ENCODE measurements at regions not wholly inside any gene's neighbourhood (a gene's known extent, or its start where the extent isn't known, plus 50 kb on each side); places are given as distances from the start of the nearest gene placed in this dataset.

DNA sequence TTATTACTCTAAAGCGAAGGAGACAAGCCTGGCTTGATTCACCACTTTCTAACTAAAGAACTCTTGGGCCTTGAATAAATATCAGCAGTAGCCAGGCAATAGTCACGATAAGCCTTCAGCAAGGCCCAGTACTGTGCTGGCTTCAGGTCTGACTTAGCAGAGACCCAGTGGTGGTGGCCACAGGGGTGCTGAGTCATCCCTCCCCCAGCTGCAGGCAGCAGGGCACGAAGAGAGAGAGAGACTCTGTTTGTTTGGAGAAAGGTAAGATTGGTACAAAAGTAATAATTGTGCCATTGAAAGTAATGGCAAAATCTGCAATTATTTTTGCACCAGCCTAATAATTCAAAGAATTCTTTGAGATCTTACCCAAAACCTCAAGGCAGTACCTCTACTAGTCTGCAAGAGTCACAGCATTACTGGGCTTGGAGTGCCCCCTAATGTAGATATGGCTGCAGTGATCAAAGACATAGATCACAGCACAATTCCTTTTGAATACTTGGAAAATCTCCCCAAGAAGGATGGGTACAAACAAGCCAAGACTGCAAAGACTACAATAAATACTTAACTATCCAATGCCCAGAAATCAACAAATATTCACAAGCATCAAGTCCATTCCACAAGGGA lies 159.5 kb upstream of the USP38 start:
- no peak overlapping the region for H3K27ac ChIP-seq (ENCODE audit: low read depth in 1 of 2, low read length in 2 of 2)
- no peaks in the 10 kb centered on the region for H3K9me3 ChIP-seq (ENCODE audit: control insufficient read depth, low read length)
- H3K4me1 ChIP-seq (ENCODE audit: control insufficient read depth in 1 of 2, insufficient read depth in 2 of 2, low read length in 2 of 2), result peaks cover 0 to 1% of the 10 kb centered on the region in 2 donors
- intact Hi-C loops (cut with DNase I), result loop anchor here in 1 of 2 donors (10.0 kb wide), 1 partner anchor 900 kb away; no protein-coding TSS in a partner anchor
- DNase-seq (no peak), ATAC-seq (ENCODE audit: low FRiP score) (no peak)
- H3K4me3 ChIP-seq (ENCODE audit: low read length in 2 of 2), result no peak overlapping the region
- 61 to 75% methylated on average over 3 of the region's 3 CpGs for WGBS, 2 donors
- no peaks in the 10 kb centered on the region for H3K27me3 ChIP-seq (ENCODE audit: control insufficient read depth in 1 of 2, insufficient read depth in 2 of 2, low read length in 1 of 2)
- no peaks in the 10 kb centered on the region for H3K36me3 ChIP-seq (ENCODE audit: control insufficient read depth in 1 of 2, insufficient read depth in 2 of 2, low read length in 1 of 2)

DNA sequence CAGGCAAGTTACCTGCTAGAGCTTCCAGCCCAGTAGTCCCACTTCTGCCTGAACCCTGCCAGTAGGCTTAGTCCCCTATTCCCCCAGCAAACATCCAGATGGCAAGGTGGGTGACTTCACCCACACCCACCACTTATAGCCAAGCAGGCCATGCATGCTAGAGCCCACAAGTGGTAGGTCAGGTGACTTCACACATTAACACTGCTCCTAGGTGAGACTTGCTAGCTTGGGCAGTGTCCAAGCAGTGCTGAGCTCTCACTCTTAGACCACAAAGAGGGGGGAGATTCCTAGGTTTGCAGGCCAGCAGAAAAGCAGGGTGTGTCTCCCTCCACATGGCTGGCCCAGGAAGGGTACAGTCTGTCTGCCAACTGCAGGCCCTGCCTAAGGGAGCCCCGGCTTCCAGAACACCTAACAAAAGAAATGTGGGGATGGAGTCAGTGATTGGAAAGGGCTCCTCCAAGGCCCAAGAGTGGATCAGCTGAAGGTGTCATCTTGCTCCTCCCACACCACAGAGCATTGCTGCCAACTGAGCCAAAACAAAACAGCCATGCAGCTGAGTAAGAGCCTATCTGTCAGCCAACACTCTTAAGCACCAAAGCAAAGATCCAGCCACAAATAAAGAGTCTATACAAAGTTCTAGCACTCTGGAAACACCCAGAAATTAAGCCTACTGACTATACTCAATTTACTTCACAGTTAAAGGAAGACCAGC lies 158.1 kb upstream of the USP38 start:
- H3K4me3 ChIP-seq (ENCODE audit: low read length in 2 of 2), result no peak overlapping the region
- no peak for ATAC-seq (ENCODE audit: low FRiP score)
- 81 to 89% methylated on average over 1 of the region's 1 CpG for WGBS, 2 donors
- no peak for DNase-seq
- H3K4me1 ChIP-seq (ENCODE audit: control insufficient read depth in 1 of 2, insufficient read depth in 2 of 2, low read length in 2 of 2), result peaks cover 0 to 1% of the 10 kb centered on the region in 2 donors
- H3K36me3 ChIP-seq (ENCODE audit: control insufficient read depth in 1 of 2, insufficient read depth in 2 of 2, low read length in 1 of 2), result no peaks in the 10 kb centered on the region
- no peak overlapping the region for H3K27ac ChIP-seq (ENCODE audit: low read depth in 1 of 2, low read length in 2 of 2)
- intact Hi-C loops (cut with DNase I), result loop anchor here in 1 of 2 donors (10.0 kb wide), 1 partner anchor 902 kb away; no protein-coding TSS in a partner anchor
- H3K9me3 ChIP-seq (ENCODE audit: control insufficient read depth, low read length), result no peaks in the 10 kb centered on the region
- no peaks in the 10 kb centered on the region for H3K27me3 ChIP-seq (ENCODE audit: control insufficient read depth in 1 of 2, insufficient read depth in 2 of 2, low read length in 1 of 2)

GRCh38 chr4:143035661-143036060 lies 149.1 kb upstream of the USP38 start:
- Histone ChIP-seq H3K27ac (ENCODE audit: low read depth in 1 of 2, low read length in 2 of 2) (no peak overlapping the region), H3K4me3 (ENCODE audit: low read length in 2 of 2) (no peak overlapping the region), H3K36me3 (ENCODE audit: control insufficient read depth in 1 of 2, insufficient read depth in 2 of 2, low read length in 1 of 2) (peaks cover 0 to 3% of the 10 kb centered on the region in 2 donors), H3K9me3 (ENCODE audit: control insufficient read depth, low read length) (no peaks in the 10 kb centered on the region), H3K27me3 (ENCODE audit: control insufficient read depth in 1 of 2, insufficient read depth in 2 of 2, low read length in 1 of 2) (no peaks in the 10 kb centered on the region), H3K4me1 (ENCODE audit: control insufficient read depth in 1 of 2, insufficient read depth in 2 of 2, low read length in 2 of 2) (no peaks in the 10 kb centered on the region)
- no peak for DNase-seq
- WGBS, 2 donors, result 84 to 85% methylated on average over 1 of the region's 1 CpG
- intact Hi-C loops (cut with DNase I), result no loop called here
- no peak for ATAC-seq (ENCODE audit: low FRiP score)

- intact Hi-C loops (cut with DNase I), result no loop called here
- Histone ChIP-seq H3K27ac (ENCODE audit: low read depth in 1 of 2, low read length in 2 of 2) (no peak overlapping the region), H3K36me3 (ENCODE audit: control insufficient read depth in 1 of 2, insufficient read depth in 2 of 2, low read length in 1 of 2) (peaks cover 0 to 3% of the 10 kb centered on the region in 2 donors), H3K4me1 (ENCODE audit: control insufficient read depth in 1 of 2, insufficient read depth in 2 of 2, low read length in 2 of 2) (no peaks in the 10 kb centered on the region), H3K4me3 (ENCODE audit: low read length in 2 of 2) (no peak overlapping the region), H3K27me3 (ENCODE audit: control insufficient read depth in 1 of 2, insufficient read depth in 2 of 2, low read length in 1 of 2) (no peaks in the 10 kb centered on the region), H3K9me3 (ENCODE audit: control insufficient read depth, low read length) (no peaks in the 10 kb centered on the region)
- WGBS, 2 donors, result 9 to 10% methylated on average over 2 of the region's 2 CpGs
- ATAC-seq (ENCODE audit: low FRiP score), result no peak
- no peak for DNase-seq
These were observed 148.3 kb upstream of the USP38 start for GRCh38 chr4:143036443-143036842.

DNA sequence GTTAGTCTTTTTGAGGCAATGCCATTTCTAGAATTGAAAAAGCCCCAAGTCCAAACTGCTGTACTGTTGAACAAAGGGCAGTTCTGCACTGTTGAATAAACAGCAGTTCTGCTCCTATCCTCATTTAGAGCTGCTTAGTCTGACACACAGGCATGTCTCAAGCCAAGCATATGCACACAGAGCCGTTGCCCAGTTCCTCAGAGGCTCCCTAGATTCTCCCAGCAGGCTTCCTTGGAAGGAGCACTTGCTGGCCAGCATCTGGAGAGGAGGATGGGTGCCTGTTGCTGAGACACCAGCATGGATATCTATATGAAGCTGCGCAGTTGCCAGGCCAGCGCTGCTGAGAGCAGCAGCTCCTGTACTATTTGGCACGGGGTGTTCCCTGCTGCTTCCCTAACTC lies 138.3 kb upstream of the USP38 start:
- no peaks in the 10 kb centered on the region for H3K9me3 ChIP-seq (ENCODE audit: control insufficient read depth, low read length)
- H3K4me1 ChIP-seq (ENCODE audit: control insufficient read depth in 1 of 2, insufficient read depth in 2 of 2, low read length in 2 of 2), result no peaks in the 10 kb centered on the region
- H3K36me3 ChIP-seq (ENCODE audit: control insufficient read depth in 1 of 2, insufficient read depth in 2 of 2, low read length in 1 of 2), result no peaks in the 10 kb centered on the region
- no peak overlapping the region for H3K4me3 ChIP-seq (ENCODE audit: low read length in 2 of 2)
- H3K27ac ChIP-seq (ENCODE audit: low read depth in 1 of 2, low read length in 2 of 2), result no peak overlapping the region
- whole genome bisulfite sequencing, 2 donors, result 44 to 46% methylated on average over 4 of the region's 4 CpGs
- intact Hi-C loops (cut with DNase I), result no loop called here
- ATAC-seq (ENCODE audit: low FRiP score) (peak; percentile 55), DNase-seq (no peak)
- H3K27me3 ChIP-seq (ENCODE audit: control insufficient read depth in 1 of 2, insufficient read depth in 2 of 2, low read length in 1 of 2), result no peaks in the 10 kb centered on the region

DNA sequence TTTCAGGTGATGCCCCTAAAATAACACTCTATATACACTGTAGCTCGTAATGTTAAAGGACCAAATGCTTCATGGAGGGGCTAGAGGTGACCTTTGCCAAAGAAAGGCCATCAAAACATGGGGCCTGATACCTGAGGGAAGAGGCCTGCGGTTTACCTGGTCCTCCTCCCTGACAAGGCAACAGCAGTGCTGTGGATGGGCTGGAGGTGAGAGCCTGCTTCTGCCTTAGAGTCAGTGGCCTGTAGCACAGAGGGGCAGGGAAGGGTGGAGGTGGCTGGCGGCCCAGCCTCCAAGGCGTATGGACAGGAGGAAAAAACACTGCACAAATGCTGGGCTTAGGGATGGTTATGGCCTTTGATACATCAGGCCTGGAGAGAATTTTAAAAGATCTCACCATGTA lies 137.8 kb upstream of the USP38 start:
- no peaks in the 10 kb centered on the region for H3K27me3 ChIP-seq (ENCODE audit: control insufficient read depth in 1 of 2, insufficient read depth in 2 of 2, low read length in 1 of 2)
- WGBS, 2 donors, result 88 to 89% methylated on average over 4 of the region's 4 CpGs
- H3K36me3 ChIP-seq (ENCODE audit: control insufficient read depth in 1 of 2, insufficient read depth in 2 of 2, low read length in 1 of 2), result no peaks in the 10 kb centered on the region
- H3K4me1 ChIP-seq (ENCODE audit: control insufficient read depth in 1 of 2, insufficient read depth in 2 of 2, low read length in 2 of 2), result no peaks in the 10 kb centered on the region
- no peak overlapping the region for H3K27ac ChIP-seq (ENCODE audit: low read depth in 1 of 2, low read length in 2 of 2)
- ATAC-seq (ENCODE audit: low FRiP score) (no peak), DNase-seq (no peak)
- intact Hi-C loops (cut with DNase I), result no loop called here
- no peaks in the 10 kb centered on the region for H3K9me3 ChIP-seq (ENCODE audit: control insufficient read depth, low read length)
- no peak overlapping the region for H3K4me3 ChIP-seq (ENCODE audit: low read length in 2 of 2)

- no peaks in the 10 kb centered on the region for H3K9me3 ChIP-seq (ENCODE audit: control insufficient read depth, low read length)
- H3K27me3 ChIP-seq (ENCODE audit: control insufficient read depth in 1 of 2, insufficient read depth in 2 of 2, low read length in 1 of 2), result no peaks in the 10 kb centered on the region
- no peak for ATAC-seq (ENCODE audit: low FRiP score)
- H3K4me3 ChIP-seq (ENCODE audit: low read length in 2 of 2), result no peak overlapping the region
- DNase-seq, result no peak
- no peaks in the 10 kb centered on the region for H3K36me3 ChIP-seq (ENCODE audit: control insufficient read depth in 1 of 2, insufficient read depth in 2 of 2, low read length in 1 of 2)
- no peak overlapping the region for H3K27ac ChIP-seq (ENCODE audit: low read depth in 1 of 2, low read length in 2 of 2)
- H3K4me1 ChIP-seq (ENCODE audit: control insufficient read depth in 1 of 2, insufficient read depth in 2 of 2, low read length in 2 of 2), result no peaks in the 10 kb centered on the region
- 0% methylated on average over 1 of the region's 1 CpG for WGBS, 2 donors
- intact Hi-C loops (cut with DNase I), result no loop called here
These were observed 129.7 kb upstream of the USP38 start for GRCh38 chr4:143054971-143055370.

DNA sequence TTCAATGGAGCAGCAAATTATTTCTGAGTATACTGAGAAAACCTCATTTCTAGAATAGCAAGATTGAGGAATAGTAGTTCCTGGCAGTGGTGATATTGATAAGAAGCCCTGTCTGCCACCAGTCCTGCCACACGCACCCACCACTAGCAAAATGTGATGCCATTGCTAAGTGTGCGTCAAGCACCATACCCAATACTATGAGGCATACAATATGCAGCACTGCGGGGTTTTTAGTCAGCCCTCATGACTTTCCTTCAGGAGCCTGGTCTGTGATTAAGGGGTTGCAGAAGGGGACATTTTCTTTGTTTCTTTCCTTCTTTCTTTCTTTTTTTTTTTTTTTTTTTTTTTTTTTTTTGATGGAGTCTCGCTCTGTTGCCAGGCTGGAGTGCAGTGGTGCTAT lies 128.7 kb upstream of the USP38 start:
- DNase-seq (no peak), ATAC-seq (ENCODE audit: low FRiP score) (no peak)
- H3K27me3 ChIP-seq (ENCODE audit: control insufficient read depth in 1 of 2, insufficient read depth in 2 of 2, low read length in 1 of 2), result no peaks in the 10 kb centered on the region

GRCh38 chr4:143071351-143071750 lies 113.4 kb upstream of the USP38 start:
- Histone ChIP-seq H3K9me3 (ENCODE audit: control insufficient read depth, low read length) (no peaks in the 10 kb centered on the region), H3K27ac (ENCODE audit: low read depth in 1 of 2, low read length in 2 of 2) (no peak overlapping the region), H3K27me3 (ENCODE audit: control insufficient read depth in 1 of 2, insufficient read depth in 2 of 2, low read length in 1 of 2) (no peaks in the 10 kb centered on the region), H3K36me3 (ENCODE audit: control insufficient read depth in 1 of 2, insufficient read depth in 2 of 2, low read length in 1 of 2) (no peaks in the 10 kb centered on the region), H3K4me1 (ENCODE audit: control insufficient read depth in 1 of 2, insufficient read depth in 2 of 2, low read length in 2 of 2) (no peaks in the 10 kb centered on the region), H3K4me3 (ENCODE audit: low read length in 2 of 2) (no peak overlapping the region)
- ATAC-seq (ENCODE audit: low FRiP score), result no peak
- DNase-seq, result no peak
- 78 to 84% methylated on average over 4 of the region's 4 CpGs for WGBS, 2 donors
- intact Hi-C loops (cut with DNase I), result no loop called here

More for the DNA sequence above, 128.7 kb upstream of the USP38 start:
- no peaks in the 10 kb centered on the region for H3K36me3 ChIP-seq (ENCODE audit: control insufficient read depth in 1 of 2, insufficient read depth in 2 of 2, low read length in 1 of 2)
- intact Hi-C loops (cut with DNase I), result no loop called here
- H3K4me3 ChIP-seq (ENCODE audit: low read length in 2 of 2), result no peak overlapping the region
- 96 to 97% methylated on average over 4 of the region's 4 CpGs for WGBS, 2 donors
- no peak overlapping the region for H3K27ac ChIP-seq (ENCODE audit: low read depth in 1 of 2, low read length in 2 of 2)
- H3K4me1 ChIP-seq (ENCODE audit: control insufficient read depth in 1 of 2, insufficient read depth in 2 of 2, low read length in 2 of 2), result no peaks in the 10 kb centered on the region
- no peaks in the 10 kb centered on the region for H3K9me3 ChIP-seq (ENCODE audit: control insufficient read depth, low read length)

All from aorta (tissue), 5 donors.